ENCODE measurements at regions not wholly inside any gene's neighbourhood (a gene's known extent, or its start where the extent isn't known, plus 50 kb on each side); places are given as distances from the start of the nearest gene placed in this dataset.

- no peak overlapping the region for H2AFZ ChIP-seq (ENCODE audit: insufficient read depth, low read depth, low read length, poor library complexity, severe bottlenecking)
- no peak for ATAC-seq (ENCODE audit: low read depth)
- CTCF ChIA-PET, result interaction anchor here (1.0 to 1.2 kb wide), 2 partner anchors 262 to 263 kb away, joined by 3 read pairs; no protein-coding TSS in a partner anchor
Measured at GRCh38 chr6:106870824-106871717, 103.5 kb downstream of the CD24 start.

GRCh38 chr6:106870069-106870468 lies 104.5 kb downstream of the CD24 start:
- ChIA-PET POLR2A (no interaction called here), CTCF (interaction anchor here (0.7 to 1.6 kb wide), 3 partner anchors 10 to 17 kb away, joined by 3 read pairs; no protein-coding TSS in a partner anchor)
- no peak overlapping the region for H3K9ac ChIP-seq (ENCODE audit: low read length)
- no peak overlapping the region for H3K27ac Mint-ChIP-seq
- no peaks in the 10 kb centered on the region for H3K4me1 ChIP-seq (ENCODE audit: control insufficient read depth in 2 of 2, insufficient read depth in 2 of 2, low read length in 2 of 2)
- TF ChIP-seq, protein P1, sequence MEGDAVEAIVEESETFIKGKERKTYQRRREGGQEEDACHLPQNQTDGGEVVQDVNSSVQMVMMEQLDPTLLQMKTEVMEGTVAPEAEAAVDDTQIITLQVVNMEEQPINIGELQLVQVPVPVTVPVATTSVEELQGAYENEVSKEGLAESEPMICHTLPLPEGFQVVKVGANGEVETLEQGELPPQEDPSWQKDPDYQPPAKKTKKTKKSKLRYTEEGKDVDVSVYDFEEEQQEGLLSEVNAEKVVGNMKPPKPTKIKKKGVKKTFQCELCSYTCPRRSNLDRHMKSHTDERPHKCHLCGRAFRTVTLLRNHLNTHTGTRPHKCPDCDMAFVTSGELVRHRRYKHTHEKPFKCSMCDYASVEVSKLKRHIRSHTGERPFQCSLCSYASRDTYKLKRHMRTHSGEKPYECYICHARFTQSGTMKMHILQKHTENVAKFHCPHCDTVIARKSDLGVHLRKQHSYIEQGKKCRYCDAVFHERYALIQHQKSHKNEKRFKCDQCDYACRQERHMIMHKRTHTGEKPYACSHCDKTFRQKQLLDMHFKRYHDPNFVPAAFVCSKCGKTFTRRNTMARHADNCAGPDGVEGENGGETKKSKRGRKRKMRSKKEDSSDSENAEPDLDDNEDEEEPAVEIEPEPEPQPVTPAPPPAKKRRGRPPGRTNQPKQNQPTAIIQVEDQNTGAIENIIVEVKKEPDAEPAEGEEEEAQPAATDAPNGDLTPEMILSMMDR (IDR thresholded peaks at IDR 0.05), result no peak
- TF ChIP-seq EZH2 (IDR thresholded peaks at IDR 0.05; ENCODE audit: borderline replicate concordance, insufficient read depth, low read depth, low read length, poor library complexity, severe bottlenecking), result no peak
- ATAC-seq (ENCODE audit: low read depth), result no peak
- H3K27me3 Mint-ChIP-seq, result no peaks in the 10 kb centered on the region
- H3K36me3 ChIP-seq (replicated peaks in 1 of 2; ENCODE audit: control extremely low read depth in 1 of 2, control insufficient read depth in 1 of 2, extremely low read depth in 1 of 2, insufficient read depth in 2 of 2, low read length in 1 of 2), result no peaks in the 10 kb centered on the region
- H3K9me3 ChIP-seq (ENCODE audit: control extremely low read depth in 1 of 3, control insufficient read depth in 2 of 3, insufficient read depth in 1 of 3, low read length in 2 of 3), result peaks cover 0 to 12% (median 9%) of the 10 kb centered on the region in 3 donors
- no peak overlapping the region for H3K4me3 ChIP-seq (ENCODE audit: control extremely low read depth in 1 of 5, extremely low read depth in 1 of 5, insufficient read depth in 1 of 5, low read depth in 2 of 5, low read length in 4 of 5)
- WGBS (ENCODE audit: insufficient coverage), result no CpG with 5 or more reads among the region's 1 CpG
- DNase-seq, result no peak
- no peak overlapping the region for H3K27ac ChIP-seq (ENCODE audit: low read length in 2 of 2)
- no peaks in the 10 kb centered on the region for H4K20me1 ChIP-seq (ENCODE audit: control insufficient read depth, insufficient read depth, low read length, poor library complexity, severe bottlenecking)
- H3K27me3 ChIP-seq (replicated peaks in 1 of 4; ENCODE audit: control extremely low read depth in 1 of 4, control insufficient read depth in 3 of 4, insufficient read depth in 4 of 4, low read length in 3 of 4), result no peaks in the 10 kb centered on the region
- no peaks in the 10 kb centered on the region for H3K4me1 Mint-ChIP-seq
- peaks cover 11% of the 10 kb centered on the region for H3K9me3 Mint-ChIP-seq (ENCODE audit: insufficient read depth)
- H3K4me3 Mint-ChIP-seq, result no peak overlapping the region
- H2AFZ ChIP-seq (ENCODE audit: insufficient read depth, low read depth, low read length, poor library complexity, severe bottlenecking), result no peak overlapping the region
- no peak overlapping the region for H3K4me2 ChIP-seq (replicated peaks; ENCODE audit: low read depth, low read length, poor library complexity, severe bottlenecking)
- intact Hi-C loops (cut with micrococcal nuclease), result no loop called here
- H3K79me2 ChIP-seq (ENCODE audit: control insufficient read depth, insufficient read depth, low read length), result no peaks in the 10 kb centered on the region

More at GRCh38 chr6:106870824-106871717, 103.5 kb downstream of the CD24 start:
- no peaks in the 10 kb centered on the region for H3K36me3 ChIP-seq (replicated peaks in 1 of 2; ENCODE audit: control extremely low read depth in 1 of 2, control insufficient read depth in 1 of 2, extremely low read depth in 1 of 2, insufficient read depth in 2 of 2, low read length in 1 of 2)
- intact Hi-C loops (cut with micrococcal nuclease), result no loop called here
- 82% methylated on average over 3 of the region's 3 CpGs for WGBS (ENCODE audit: insufficient coverage)
- no peaks in the 10 kb centered on the region for H3K4me1 ChIP-seq (ENCODE audit: control insufficient read depth in 2 of 2, insufficient read depth in 2 of 2, low read length in 2 of 2)
- H3K4me2 ChIP-seq (replicated peaks; ENCODE audit: low read depth, low read length, poor library complexity, severe bottlenecking), result no peak overlapping the region
- Mint-ChIP-seq H3K27ac (no peak overlapping the region), H3K9me3 (ENCODE audit: insufficient read depth) (peaks cover 11% of the 10 kb centered on the region), H3K27me3 (no peaks in the 10 kb centered on the region), H3K4me1 (no peaks in the 10 kb centered on the region), H3K4me3 (no peak overlapping the region)
- no peaks in the 10 kb centered on the region for H3K27me3 ChIP-seq (replicated peaks in 1 of 4; ENCODE audit: control extremely low read depth in 1 of 4, control insufficient read depth in 3 of 4, insufficient read depth in 4 of 4, low read length in 3 of 4)
- DNase-seq, result no peak
- H3K27ac ChIP-seq (ENCODE audit: low read length in 2 of 2), result no peak overlapping the region
- peaks cover 0 to 18% (median 18%) of the 10 kb centered on the region in 3 donors for H3K9me3 ChIP-seq (ENCODE audit: control extremely low read depth in 1 of 3, control insufficient read depth in 2 of 3, insufficient read depth in 1 of 3, low read length in 2 of 3)
- H3K4me3 ChIP-seq (ENCODE audit: control extremely low read depth in 1 of 5, extremely low read depth in 1 of 5, insufficient read depth in 1 of 5, low read depth in 2 of 5, low read length in 4 of 5), result no peak overlapping the region
- POLR2A ChIA-PET, result interaction anchor here (0.9 kb wide), 1 partner anchor 9 kb away, joined by 3 read pairs; no protein-coding TSS in a partner anchor
- no peak overlapping the region for H3K9ac ChIP-seq (ENCODE audit: low read length)
- H4K20me1 ChIP-seq (ENCODE audit: control insufficient read depth, insufficient read depth, low read length, poor library complexity, severe bottlenecking), result no peaks in the 10 kb centered on the region
- H3K79me2 ChIP-seq (ENCODE audit: control insufficient read depth, insufficient read depth, low read length), result no peaks in the 10 kb centered on the region
- no peak for TF ChIP-seq EZH2 (IDR thresholded peaks at IDR 0.05; ENCODE audit: borderline replicate concordance, insufficient read depth, low read depth, low read length, poor library complexity, severe bottlenecking)
- TF ChIP-seq, protein P1 (IDR thresholded peaks at IDR 0.05), result no peak
